HG02852 (cell line): ENCODE measurements at regions not wholly inside any gene's neighbourhood (a gene's known extent, or its start where the extent isn't known, plus 50 kb on each side); places are given as distances from the start of the nearest gene placed in this dataset.

ENCODE experiments used
- ATAC-seq: cut with Tn5 transposase; IDR thresholded peaks from one replicate; pipeline ENCODE4 v1.9.1; 2021; ENCODE audit warnings: mild to moderate bottlenecking, moderate library complexity; ENCODE audit not compliant: unreplicated experiment

DNA sequence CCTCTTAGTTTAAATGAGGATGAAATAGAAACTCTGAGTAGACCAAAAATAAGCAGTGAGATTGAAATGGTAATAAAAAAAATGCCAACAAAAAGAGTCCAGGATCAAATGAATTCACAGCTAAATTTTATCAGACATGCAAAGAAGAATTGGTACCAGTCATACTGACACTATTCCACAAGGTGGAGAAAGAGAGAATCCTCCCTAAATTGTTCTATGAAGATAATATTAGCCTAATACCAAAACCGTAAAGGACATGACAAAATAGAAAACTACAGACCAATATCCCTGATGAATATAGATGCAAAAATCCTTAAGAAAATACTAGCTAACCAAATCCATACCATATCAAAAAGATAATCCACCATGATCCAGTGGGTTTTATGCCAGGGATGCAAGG lies 169.8 kb upstream of the CHORDC1 start:
- no peak for ATAC-seq

DNA sequence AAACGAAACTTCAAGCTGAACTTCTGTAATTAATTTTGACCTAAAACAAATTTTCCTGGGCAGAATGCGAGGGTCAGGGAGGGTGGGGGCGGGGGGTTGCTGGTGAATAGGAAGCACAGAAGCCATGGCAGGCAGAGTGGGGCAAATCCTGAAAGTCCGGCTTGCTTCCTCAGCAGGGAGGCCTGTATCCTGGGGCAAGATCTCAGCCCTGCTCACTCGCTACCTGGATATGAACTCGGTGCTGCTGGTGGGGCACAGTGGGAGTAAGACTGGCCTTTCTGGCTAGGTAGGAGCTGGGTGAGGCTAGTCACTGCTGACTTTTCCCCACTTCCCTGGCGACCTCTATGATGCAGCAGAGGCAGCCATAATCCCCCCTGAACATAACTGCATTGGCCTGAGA lies 168.9 kb upstream of the CHORDC1 start:
- ATAC-seq = no peak

DNA sequence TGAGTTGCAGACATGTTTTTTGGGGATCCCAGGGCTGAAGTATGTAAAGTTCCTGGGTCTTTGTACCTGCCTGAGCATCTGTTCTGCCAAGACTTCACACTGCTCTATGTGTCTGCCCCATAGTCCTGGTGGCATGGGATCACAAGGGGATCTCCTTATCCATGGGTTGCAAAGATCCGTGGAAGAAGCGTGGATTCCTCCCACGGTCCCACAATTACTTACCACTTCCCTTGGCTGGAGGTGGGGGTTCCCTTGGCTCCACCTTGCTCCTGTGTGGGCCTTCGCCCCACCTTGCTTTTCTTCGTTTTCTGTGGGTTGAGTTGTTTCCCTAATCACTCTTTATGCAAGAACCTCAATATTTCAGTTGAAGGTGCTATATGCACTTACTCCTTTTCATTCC lies 157.4 kb upstream of the CHORDC1 start:
- ATAC-seq = no peak

DNA sequence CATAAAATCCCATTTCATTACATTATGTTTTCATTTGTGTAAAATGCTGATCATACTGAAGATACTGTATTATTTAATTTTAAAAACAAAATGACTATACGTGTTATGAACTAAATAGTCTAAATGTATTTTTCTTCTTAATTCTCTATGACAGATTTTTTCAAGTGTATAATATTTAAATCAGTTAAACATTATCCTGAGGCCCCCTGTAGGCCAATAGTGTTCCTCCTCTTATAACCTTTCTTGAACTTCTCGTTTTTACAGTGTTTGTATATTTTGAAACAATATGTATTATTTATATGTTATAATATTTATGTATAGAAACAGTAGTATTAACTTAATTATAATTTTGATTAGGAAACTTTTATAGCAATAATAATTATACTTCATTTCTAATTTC lies 151.1 kb upstream of the CHORDC1 start:
- ATAC-seq = no peak

DNA sequence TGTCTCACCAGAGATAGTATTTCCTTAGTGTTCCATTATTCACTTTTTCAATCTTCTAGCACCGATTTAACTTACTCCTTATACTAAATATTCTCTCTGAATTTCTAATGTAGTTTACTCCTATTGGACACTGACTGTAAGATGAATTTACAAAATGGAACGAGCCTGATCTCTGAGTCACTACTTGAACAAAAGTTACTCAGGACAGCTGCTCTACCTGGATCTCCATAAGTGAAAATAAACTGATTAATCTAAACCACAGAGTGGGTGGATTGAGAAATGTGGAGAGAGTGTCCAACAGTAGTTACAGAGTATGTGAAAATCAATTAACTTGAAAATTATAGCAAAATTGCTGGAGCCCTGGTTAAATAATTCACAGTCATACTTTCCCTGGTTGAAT lies 141.7 kb upstream of the CHORDC1 start:
- no peak for ATAC-seq

GRCh38 chr11:90363739-90364138 lies 140.9 kb upstream of the CHORDC1 start:
- ATAC-seq = no peak

DNA sequence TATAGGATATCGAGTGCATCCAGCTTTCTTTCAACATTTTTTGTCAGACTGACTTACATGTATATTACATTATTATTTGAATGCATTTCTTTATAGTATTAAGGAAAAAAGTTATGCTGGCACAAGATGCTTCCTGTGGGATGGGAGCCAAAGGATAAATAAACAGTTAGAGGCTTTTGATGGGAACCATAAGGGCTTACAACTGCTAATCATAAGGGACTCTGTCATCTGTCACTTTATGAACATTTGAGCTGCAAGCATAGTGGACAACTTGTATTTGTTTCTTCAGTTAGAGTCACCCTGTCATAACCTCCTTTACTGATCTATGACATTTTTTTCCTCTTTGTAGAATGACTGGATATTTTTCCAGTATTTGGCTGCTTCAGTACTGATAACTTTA lies 132.4 kb upstream of the CHORDC1 start:
- ATAC-seq = no peak

GRCh38 chr11:90349731-90350130 lies 126.9 kb upstream of the CHORDC1 start:
- ATAC-seq = no peak

DNA sequence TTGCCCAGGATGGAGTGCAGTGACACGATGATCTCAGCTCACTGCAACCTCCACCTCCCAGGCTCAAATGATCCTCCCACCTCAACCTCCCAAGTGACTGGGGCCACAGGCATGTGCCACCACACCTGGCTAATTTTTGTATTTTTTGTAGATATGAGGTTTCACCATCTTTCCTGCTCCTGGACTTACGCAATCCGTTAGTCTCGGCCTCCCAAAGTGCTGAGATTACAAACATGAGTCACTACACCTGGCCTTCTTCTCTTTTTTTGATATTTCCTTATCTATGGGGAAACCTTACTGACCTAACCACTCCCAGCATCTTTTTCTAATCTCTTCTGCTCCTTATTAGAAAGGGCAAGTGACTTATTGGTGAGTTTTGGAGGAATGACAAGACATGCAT lies 121.7 kb upstream of the CHORDC1 start:
- ATAC-seq = no peak

DNA sequence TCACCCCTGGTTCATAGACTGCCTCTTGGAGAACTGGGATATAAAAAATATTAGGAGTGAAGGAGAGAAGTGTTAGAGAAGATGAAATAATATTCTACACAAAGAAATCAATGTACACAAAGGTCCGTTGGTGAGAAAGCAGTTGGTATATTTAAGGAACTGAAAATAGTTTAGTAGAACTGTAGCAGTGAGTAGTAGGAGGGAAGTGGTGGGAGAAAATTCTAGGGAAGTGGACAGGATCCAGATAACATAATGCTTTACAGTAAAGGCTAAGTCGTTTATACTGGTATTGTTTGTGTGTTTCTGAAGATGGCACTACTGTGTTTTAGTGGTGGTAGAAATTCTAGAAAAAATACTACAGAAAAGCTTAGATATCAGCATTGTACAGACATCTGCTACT lies 120.8 kb upstream of the CHORDC1 start:
- no peak for ATAC-seq

DNA sequence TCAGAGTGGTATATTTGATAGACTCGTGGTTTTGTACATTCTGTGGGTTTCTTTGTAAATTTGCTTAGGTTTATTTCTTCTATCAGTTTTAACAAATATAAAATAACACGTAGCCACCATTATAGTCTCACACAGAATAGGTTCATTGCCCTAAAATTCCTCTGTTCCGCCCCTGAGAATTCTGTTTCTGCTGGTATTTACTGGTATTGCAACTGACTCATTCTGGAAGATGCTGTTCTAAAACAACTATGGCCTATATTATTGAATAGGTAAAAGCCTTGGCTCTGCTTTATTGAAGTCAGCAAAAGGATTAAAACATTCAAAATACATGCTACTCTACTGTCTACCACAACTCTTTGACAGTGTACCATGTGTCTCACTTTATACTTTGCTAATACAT lies 119.1 kb upstream of the CHORDC1 start:
- no peak for ATAC-seq

- no peak for ATAC-seq
Measured at GRCh38 chr11:90332415-90332814, 109.6 kb upstream of the CHORDC1 start.

DNA sequence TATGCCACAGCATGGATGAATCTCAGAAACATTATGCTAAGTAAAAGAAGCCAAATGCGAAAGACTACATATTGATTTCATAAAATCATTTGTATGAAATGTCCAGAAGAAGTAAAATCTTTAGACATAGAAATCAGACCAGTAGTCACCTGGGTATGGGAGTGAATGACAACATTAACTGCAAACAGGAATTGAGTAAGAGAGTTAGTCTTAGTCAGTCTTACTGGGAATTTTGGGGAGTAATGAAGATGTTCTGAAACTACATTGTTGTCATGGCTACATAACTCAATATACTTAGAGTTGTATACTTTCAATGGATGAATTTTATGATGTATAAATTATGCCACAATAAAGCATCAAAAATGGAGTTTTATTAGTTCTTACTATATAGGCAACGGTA lies 107.8 kb upstream of the CHORDC1 start:
- ATAC-seq = no peak

GRCh38 chr11:90329043-90329442 lies 106.2 kb upstream of the CHORDC1 start:
- no peak for ATAC-seq

DNA sequence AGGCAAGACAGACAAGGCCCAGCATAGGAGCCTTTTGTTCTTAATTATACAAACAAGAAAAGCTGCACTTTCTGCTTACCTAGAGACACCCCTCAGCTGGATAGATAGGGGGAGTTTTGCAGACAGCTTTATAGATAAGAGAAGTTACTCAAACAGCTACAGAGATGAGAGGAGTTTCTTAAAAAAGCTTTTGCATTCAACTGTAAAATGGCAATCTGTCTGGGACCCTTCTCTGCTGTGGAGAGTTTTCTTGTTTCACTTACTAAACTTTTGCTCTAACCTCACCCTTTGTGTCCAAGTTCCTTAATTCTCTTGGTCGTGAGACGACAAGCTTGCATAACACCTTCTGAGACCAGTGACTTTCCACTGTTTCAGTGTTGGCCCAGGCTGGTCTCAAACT lies 103.8 kb upstream of the CHORDC1 start:
- peak; percentile 78 for ATAC-seq

GRCh38 chr11:90323289-90323688 lies 100.4 kb upstream of the CHORDC1 start:
- ATAC-seq = no peak

DNA sequence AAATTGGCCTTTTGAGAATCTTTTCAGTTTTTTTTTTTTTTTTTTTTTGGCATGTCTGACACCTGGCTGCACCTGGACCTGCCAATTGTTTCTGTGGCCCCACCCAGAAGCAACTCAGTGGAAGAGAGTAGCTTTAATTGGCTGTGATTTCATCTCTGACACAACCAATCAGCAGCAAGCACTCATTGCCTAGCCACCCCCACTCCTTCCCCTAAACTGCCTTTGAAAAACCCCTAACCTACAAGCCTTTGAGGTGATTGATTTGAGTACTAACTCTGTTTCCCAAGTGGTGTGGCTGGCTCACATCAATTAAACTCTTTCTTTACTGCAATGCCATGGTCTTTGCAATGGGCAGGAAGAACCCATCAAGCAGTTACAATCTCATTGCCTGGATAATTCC lies 98.2 kb upstream of the CHORDC1 start:
- ATAC-seq = peak; percentile 72

- ATAC-seq = no peak
Measured at GRCh38 chr11:90318651-90319050, 95.8 kb upstream of the CHORDC1 start.

- ATAC-seq = no peak
Measured at GRCh38 chr11:90310210-90310609, 87.4 kb upstream of the CHORDC1 start.

DNA sequence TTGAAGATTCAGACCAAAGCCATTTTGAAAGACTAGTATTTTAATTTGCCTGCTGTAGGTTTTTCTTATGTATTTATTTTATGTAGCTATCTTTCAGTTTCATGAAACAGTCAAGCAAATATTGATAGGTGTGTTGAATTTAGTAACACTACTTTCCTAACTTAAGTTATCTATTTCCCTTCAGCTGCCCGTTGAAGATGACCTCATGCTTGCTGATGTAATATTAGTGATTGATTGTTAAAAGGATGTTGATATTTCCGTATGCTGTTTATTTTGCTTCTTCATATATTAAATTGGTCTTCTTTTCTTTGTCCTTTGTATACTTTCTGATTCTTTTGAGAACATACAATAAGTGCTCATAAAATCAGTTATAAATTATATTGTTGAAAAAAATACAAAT lies 86.8 kb upstream of the CHORDC1 start:
- no peak for ATAC-seq

GRCh38 chr11:90294526-90294925 lies 71.7 kb upstream of the CHORDC1 start:
- no peak for ATAC-seq

DNA sequence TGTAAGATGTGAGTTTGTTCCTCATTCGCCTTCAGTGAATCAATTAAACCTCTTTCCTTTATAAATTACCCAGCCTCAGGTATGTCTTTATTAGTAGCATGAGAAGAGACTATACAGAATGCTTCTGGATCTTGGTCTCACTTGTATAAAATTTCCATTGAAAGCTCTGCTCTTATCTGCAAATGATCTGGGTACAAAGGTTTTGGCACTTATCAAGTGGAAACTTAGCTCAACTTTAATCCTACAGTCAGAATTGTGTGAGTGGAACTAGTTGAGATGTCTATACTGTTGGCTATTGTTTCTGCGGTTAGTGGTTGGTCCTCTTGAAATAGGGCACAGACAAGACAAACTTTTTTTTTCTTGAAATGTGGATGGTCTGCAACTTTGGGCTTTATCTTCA lies 71.2 kb upstream of the CHORDC1 start:
- no peak for ATAC-seq

GRCh38 chr11:90288212-90288821 lies 65.5 kb upstream of the CHORDC1 start:
- no peak for ATAC-seq

- ATAC-seq = no peak
Measured at GRCh38 chr11:90286640-90287039, 63.8 kb upstream of the CHORDC1 start.
